Raji (cell line): ENCODE measurements at regions not wholly inside any gene's neighbourhood (a gene's known extent, or its start where the extent isn't known, plus 50 kb on each side); places are given as distances from the start of the nearest gene placed in this dataset.

Source experiments
- POLR2A ChIP-seq: IDR thresholded peaks from 2 replicates; pipeline ENCODE4 v1.6.1; 2011; ENCODE audit warnings: low read depth, low read length, control low read depth; ENCODE audit not compliant: insufficient read depth

DNA sequence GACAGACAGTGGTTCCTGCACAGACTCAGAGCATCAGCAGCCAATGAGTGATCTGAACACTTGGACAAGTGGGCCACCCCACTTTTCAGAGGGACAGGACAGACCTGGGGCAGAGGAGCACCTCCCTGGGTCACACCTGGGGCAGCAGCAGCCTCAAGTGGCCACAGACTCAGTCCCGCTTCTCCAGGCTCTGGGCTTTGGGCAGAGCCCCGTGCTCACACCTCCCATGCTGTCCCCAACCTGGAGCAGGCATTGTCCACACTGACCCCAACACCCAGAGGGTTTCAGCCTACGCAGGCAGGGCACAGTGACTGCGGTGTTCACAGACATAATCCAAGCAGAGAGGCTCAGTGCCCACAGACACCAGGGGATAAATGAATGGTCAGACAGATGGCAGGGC is 135.5 kb upstream of the SFSWAP start:
- no peak for TF ChIP-seq POLR2A

DNA sequence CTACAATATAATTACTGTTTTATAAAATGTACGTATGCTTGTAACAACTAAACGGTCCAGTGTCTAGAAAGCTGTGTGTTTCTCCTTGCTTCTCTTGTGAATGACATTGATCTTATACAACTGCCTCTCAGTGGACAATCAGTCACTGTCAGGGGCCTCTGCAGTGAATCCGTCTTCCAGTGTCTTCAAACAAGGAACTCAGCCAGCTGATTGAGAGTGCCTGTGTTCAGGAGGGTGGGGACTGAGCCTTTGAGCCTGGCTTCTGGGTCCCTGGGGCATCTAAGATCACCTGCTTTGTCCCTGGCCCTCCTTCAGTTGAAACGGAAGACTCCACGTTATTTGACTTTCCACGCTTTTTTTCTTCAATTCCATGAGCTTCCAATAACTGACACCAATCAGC is 133.1 kb upstream of the SFSWAP start:
- TF ChIP-seq POLR2A = no peak

DNA sequence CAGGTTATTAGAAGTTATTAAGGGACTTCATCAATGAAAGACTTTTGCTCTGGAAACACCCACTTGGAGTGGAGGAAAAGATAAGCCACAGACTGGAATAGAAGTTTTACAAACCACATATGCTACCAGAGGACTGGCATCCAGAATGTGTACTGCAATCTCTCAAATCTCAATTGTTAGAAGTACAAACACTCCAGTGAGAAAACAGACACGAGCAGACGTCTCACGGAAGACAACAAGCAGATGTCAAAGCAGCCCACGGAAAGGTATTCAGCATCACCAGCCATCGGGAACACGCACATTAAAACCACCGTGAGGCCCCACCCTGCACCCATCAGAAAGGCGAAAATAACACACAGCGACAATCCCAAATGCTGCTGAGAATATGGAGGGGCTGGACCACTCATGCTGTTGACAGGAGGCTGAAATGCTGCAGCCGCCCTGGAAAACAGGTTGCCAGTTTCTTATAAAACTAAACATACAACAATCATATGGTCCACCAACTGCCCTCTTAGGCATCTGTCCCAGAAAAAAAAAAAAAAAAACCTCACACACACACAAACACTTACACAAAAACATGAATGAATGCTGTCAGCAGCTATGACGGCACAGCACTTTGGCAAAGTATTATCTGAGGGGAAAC is 131.9 kb upstream of the SFSWAP start:
- TF ChIP-seq POLR2A = no peak

DNA sequence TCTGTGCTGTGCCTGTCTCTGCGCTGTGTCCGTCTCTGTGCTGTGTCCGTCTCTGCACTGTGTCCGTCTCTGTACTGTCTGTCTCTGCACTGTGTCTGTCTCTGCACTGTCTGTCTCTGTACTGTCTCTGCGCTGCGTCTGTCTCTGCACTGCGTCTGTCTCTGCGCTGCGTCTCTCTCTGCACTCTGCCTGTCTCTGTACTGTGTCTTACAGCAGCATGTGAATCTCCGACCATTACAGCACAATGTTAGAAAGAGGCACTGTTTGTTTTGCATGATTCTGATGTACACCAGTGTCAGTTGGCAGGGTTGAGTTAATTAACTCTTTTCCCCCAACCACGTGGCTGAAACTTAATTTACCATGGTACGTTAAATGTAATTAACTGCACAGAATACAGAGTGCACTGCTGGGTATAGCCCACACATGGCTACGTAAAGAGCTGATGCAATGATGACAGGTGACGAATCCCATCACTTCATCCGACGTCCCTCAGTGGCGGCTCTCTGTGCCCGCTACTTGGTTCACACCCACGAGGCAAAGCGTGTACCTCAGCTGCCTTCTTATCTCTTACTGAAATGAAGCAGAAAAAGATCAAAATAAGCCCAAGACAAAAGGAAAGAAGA is 127.7 kb upstream of the SFSWAP start:
- TF ChIP-seq POLR2A = no peak

DNA sequence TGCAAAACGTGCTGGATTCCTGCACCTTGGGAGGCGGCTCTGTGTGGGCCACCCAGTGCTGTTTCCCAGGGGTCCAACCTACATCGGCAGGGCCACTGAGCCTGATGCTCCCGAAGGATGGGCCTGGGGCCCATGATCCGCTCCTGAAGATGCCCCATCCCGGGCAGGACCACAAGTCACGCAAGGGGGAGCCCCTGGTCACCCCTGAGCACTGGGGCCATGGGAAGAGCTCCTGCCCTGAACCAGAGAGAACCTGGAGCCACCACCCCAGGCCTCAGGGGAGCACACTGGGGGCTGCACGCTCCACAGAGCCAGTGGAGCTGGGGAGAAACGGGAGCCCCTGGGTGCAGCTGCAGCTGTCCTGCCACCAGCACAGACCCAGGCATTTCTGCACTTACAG is 124.6 kb upstream of the SFSWAP start:
- TF ChIP-seq POLR2A = no peak

DNA sequence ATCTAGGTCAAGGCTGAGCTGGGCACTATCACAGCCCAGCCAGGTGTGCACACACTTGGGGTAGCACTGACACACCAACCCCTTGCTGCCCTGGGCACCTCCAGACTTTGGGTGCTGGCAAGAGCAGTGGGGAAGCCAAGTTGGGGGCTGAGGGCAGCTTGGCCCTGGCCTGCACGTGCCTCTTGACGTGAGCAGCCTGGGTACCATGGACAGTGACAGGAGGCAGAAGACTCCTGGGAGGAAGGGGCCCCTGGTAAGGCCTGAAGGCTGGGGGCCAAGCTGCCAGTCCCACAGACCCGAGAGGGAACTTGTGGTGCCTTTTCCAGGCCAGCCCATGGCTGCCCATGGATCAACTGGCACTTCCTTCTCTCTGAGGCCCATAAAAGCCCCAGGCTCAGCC is 124.1 kb upstream of the SFSWAP start:
- no peak for TF ChIP-seq POLR2A

DNA sequence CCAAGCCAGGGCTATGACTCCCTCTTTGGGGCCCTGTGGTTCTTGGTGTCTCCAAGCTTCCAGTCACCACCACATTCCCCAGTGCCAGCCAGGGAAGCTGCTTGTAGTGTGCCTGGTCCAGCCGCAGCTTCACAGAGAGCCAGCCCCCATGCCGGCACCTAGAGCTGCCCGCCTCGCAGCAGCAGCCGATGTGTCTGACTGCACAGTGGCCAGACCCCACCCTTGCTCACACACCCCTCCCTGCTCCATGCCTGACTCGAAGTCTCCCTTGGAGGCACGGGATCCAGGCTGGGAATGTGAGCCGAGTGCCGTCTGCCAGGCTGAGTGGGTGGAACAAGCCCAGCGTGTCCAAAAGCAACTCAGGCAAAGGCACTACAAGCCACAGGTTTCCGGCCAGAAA is 123.3 kb upstream of the SFSWAP start:
- no peak for TF ChIP-seq POLR2A

DNA sequence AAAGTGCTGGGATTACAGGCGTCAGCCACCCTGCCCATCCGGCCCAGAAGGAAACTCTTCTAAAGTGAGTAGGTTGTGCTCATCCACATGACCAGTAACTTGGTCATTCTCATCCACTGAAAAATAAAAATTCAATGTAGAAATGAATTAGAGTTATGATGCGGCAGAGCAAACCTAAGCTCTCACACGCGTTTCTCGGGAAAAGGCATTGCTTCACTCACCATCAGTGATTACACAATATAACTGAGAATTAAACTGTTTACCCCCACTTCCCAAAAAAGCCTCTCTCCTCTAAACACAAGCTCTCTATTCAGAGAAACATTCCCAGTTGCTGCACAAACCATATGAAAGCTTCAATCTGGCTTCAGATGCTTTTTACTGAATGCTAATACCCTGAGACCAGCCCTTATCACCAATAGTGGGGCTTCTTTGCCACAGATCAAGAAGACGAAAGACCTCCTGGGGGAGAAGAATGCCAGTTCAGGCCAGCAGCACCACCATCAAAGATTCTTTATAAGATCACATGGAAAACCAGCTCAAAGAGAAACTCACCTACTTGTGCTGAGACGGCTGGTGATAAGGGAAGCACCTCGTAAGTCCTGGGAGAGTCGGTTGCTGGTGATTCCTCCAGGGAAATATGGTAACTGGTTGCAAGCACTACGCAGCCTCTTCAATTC is 121.5 kb upstream of the SFSWAP start:
- TF ChIP-seq POLR2A = no peak

DNA sequence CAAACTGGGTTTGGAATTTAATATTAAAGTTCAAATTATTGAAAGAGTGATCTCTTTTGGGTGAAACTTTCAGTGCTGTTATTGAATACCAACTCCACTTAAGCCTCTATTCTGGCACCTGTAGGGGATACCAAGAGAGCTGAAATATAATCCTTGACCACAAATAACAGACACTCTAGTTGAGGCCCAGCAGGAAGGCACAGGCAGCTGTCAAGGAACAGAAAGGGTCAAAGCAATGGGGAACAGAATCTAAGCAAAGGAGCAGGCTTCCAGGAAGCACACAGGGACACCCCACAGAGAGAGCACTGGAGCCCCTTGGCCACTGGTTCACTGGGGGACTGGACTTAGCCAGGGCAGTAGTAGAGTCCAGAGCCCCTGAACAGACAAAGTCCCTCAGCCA is 120.9 kb upstream of the SFSWAP start:
- TF ChIP-seq POLR2A = no peak

DNA sequence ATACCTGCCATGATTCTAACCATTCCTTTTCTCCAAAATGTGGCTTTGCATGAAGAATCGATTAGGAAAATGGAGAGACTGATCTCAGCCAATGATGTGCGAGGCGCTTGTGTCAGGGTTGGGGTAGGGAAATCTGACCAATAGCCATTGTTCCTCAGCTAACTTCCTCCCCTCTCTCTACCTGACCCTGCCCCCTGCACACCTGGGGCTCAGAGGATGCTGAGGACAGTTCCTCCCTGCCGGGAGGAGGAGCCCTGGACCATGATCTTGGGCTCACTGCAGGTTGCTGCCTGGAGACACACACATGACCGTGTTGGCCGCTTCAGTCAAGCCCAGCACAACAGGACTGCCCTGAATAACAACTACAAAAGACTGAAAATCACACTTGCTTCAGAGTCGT is 119.8 kb upstream of the SFSWAP start:
- no peak for TF ChIP-seq POLR2A

DNA sequence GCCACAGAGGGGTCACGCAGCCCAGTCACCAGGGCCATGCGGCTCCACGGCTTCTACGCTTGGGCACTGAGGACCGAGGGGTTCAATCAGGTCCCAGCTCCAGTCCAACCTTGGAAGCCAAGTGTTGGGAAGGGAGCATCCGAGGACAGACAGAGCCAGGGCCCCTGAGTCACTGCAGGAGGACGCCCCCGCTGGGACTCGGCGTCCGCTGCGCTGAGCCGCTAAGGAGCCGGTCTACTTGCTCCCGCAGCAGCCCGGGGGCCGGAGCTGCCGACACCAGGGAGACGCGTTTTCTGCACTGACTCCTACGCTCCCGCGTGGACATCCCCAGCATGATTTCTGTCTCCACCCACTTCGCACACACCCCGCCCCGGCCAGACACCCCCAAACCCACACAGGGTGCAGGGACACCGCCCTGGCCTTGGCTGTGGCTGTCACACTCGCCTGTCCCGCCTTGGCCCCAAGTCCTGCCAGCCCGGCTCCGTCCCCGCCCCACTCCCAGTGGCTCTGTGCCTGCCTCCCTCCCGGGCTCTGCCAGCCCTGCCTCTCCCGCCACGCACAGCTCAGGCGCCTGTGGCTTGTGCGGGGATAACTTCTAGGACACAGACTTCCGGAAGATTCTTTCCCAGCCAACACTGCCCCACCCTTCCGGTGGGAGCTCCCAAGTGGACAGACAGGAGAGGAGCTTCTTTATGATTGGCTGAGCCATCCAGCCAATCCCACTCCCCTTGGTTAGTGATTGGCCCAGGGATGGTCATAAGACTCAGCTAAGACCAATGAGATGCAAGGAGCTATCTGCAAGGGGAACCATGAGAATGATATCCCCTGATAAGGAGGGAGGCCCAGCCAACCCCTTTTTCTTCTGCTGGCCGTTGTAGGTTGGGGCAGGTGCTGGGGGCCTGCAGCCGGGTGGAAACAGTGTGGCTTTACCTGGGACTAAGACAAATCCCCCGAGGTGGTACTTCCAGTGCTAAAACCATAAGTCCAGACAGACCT is 118.9 kb upstream of the SFSWAP start:
- no peak for TF ChIP-seq POLR2A

DNA sequence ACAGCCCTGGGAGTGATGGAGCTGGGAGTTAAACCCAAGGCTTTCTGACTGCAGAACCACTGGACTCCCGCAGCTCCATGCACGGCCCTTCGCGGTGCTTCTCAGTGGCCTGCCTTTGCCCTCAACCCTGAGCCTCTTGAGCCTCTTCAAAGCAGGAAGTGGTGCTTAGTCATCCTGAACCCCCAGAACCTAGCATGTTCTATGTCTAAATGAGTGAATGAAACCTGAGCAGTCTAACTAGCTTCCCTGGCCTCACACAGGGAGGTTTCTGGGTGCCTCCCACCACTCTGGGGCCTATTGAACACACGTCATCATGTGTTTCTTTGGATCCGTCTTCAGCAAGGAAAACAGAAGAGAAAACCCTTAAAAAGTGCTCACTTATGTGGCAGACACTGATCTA is 117.9 kb upstream of the SFSWAP start:
- no peak for TF ChIP-seq POLR2A

DNA sequence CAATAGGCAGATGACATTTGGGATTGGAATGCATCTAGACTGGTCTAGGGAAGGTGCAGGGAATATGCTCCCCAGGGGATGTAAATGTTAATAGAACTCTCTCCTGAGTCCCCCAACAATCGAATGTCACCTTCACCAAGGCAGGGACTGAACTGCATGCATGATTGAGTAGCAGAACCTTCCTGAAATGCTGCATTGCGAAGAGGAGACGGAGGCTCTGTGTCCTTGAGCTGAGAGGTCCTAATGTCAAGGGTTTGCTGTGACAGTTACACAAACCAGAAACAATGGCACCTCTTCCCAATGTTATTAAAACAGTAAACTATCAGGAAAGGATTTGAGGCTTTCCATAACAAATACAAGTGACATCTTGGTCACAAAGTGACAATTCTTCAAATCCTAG is 117.5 kb upstream of the SFSWAP start:
- no peak for TF ChIP-seq POLR2A

DNA sequence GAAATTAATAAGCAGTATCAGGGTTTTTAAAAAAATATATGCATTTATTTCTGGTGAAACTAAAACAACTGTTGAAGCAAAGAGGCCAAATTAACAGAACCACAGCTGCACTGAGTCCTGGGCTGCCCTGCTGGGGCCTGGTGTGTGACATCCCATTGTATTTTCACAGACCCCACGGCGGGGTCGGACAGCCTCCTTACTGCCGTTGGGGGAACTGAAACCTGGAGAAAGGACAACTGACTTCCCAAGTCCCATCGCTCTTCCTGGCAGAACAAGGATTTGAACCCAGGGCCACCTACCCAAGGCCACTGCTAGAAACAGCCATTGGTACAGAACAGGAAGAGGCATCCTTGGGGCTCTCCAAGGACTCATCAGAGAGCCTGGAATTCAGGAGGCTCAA is 114.8 kb upstream of the SFSWAP start:
- TF ChIP-seq POLR2A = no peak

DNA sequence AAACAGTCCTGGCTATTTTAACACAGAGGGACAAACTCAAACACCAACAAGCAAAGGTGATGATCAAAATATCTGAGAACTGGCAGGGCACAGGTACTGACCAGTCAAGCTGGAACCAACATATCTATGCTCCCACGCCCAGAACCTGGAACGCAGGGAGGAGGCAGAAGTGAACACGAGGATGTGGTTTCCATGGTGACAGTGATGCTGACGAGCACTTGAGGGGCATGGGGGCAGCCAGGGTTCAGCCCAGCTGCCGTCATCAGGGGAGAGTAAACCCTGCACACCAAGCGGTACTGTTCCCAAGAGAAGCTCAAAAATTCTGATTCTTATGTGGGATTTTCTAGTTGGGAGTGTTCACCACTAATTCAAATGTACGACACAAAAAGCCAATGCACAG is 113.6 kb upstream of the SFSWAP start:
- no peak for TF ChIP-seq POLR2A
